H1 (cell line): ENCODE measurements at regions not wholly inside any gene's neighbourhood (a gene's known extent, or its start where the extent isn't known, plus 50 kb on each side); places are given as distances from the start of the nearest gene placed in this dataset.

ENCODE experiments used
- CTCF ChIA-PET: fragments of 300-600 bp; sonication (Branson Sonifier 250); formaldehyde crosslinking; loops from one replicate; lab custom pipeline; 2021; ENCODE audit not compliant: partially characterized antibody; lab: Charles Lee
- POLR2A ChIA-PET: fragments of 300-600 bp; sonication (Branson Sonifier 250); formaldehyde crosslinking; loops from one replicate; lab custom pipeline; 2021; ENCODE audit warnings: inconsistent platforms; ENCODE audit not compliant: partially characterized antibody; lab: Charles Lee
- DNase-seq, 2 experiments: peaks; one replicate each; pipeline versions ENCODE4 v3.0.0 to v3.0.0-alpha.2; 2010 to 2022; ENCODE audit warnings: low spot score in 2 of 2, low read depth in 1 of 2, mixed read lengths in 1 of 2
- FAIRE-seq: peaks from 2 replicates; lab custom pipeline; 2011; peaks lifted over from hg19 to GRCh38; lab: Jason Lieb, UNC
- H2AFZ ChIP-seq: 2 replicates; pipeline ENCODE4 v1.8.1; 2012; ENCODE audit warnings: low read length, inconsistent platforms
- H2AK5ac ChIP-seq: 2 replicates; pipeline ENCODE4 v1.6.1; 2013; ENCODE audit warnings: low read depth, low read length
- H2BK120ac ChIP-seq: replicated peaks from 2 replicates; pipeline ENCODE3; 2013; ENCODE audit warnings: low read depth, low read length, inconsistent platforms
- H2BK12ac ChIP-seq: 2 replicates; pipeline ENCODE4 v1.6.1; 2013; ENCODE audit warnings: low read depth, low read length
- H2BK15ac ChIP-seq: 2 replicates; pipeline ENCODE4 v1.6.1; 2013; ENCODE audit warnings: low read length
- H2BK20ac ChIP-seq: 2 replicates; pipeline ENCODE4 v1.6.1; 2013; ENCODE audit warnings: low read length
- H2BK5ac ChIP-seq: 2 replicates; pipeline ENCODE4 v1.6.1; 2013; ENCODE audit warnings: low read depth, low read length
- H3K14ac ChIP-seq: 2 replicates; pipeline ENCODE4 v1.6.1; 2013; ENCODE audit warnings: inconsistent platforms; ENCODE audit not compliant: insufficient read length
- H3K18ac ChIP-seq: 2 replicates; pipeline ENCODE4 v1.6.1; 2013; ENCODE audit warnings: low read length; ENCODE audit errors: extremely low read depth
- H3K23ac ChIP-seq: 2 replicates; pipeline ENCODE4 v1.6.1; 2013; ENCODE audit warnings: inconsistent platforms; ENCODE audit not compliant: insufficient read length
- H3K23me2 ChIP-seq: 2 replicates; pipeline ENCODE4 v1.6.1; 2013; ENCODE audit warnings: low read depth, low read length
- H3K27ac ChIP-seq: 2 replicates; pipeline ENCODE4 v1.6.1; 2011; ENCODE audit warnings: low read depth, low read length, inconsistent platforms
- H3K27me3 ChIP-seq, 4 experiments: replicated peaks in 1 of 4; 1 replicate in 1 of 4; 2 replicates in 3 of 4; pipeline versions ENCODE4 v1.6.1 to v1.8.1; 2011 to 2013; ENCODE audit warnings: low read length in 3 of 4, mild to moderate bottlenecking in 3 of 4, inconsistent platforms in 2 of 4, mixed read lengths in 2 of 4, moderate library complexity in 1 of 4; ENCODE audit not compliant: control insufficient read depth in 3 of 4, insufficient read depth in 3 of 4; ENCODE audit errors: extremely low read depth in 1 of 4
- H3K36me3 ChIP-seq, 4 experiments: 2 replicates each; pipeline versions ENCODE4 v1.6.1 to v1.8.1; 2011 to 2013; ENCODE audit warnings: mild to moderate bottlenecking in 4 of 4, low read length in 3 of 4, moderate library complexity in 2 of 4, control low read depth in 1 of 4, inconsistent platforms in 1 of 4; ENCODE audit not compliant: insufficient read depth in 4 of 4, control insufficient read depth in 2 of 4
- H3K4ac ChIP-seq: replicated peaks from 2 replicates; pipeline ENCODE3; 2013; ENCODE audit warnings: low read length, low read depth, mixed read lengths, inconsistent platforms; ENCODE audit not compliant: insufficient read length
- H3K4me1 ChIP-seq, 4 experiments: replicated peaks in 1 of 4; 1 replicate in 1 of 4; 2 replicates in 3 of 4; pipeline versions ENCODE4 v1.6.1 to v1.8.1; 2011 to 2013; ENCODE audit warnings: low read length in 3 of 4, inconsistent platforms in 2 of 4, mixed read lengths in 1 of 4; ENCODE audit not compliant: insufficient read depth in 4 of 4, control insufficient read depth in 3 of 4
- H3K4me2 ChIP-seq, 2 experiments: 2 replicates each; pipeline versions ENCODE4 v1.6.1 to v1.8.1; 2011 to 2013; ENCODE audit warnings: low read depth in 2 of 2, low read length in 2 of 2, control low read depth in 1 of 2, inconsistent platforms in 1 of 2, mild to moderate bottlenecking in 1 of 2; ENCODE audit not compliant: insufficient read depth in 1 of 2
- H3K4me3 ChIP-seq, 4 experiments: fragments of 200-600, 300-600 bp in 1 of 4; sonication (generic), shearing (Covaris generic), sonication (Bioruptor Twin) in 1 of 4; 2 replicates each; pipeline versions ENCODE4 v1.5.1 to v1.8.1; 2011 to 2016; ENCODE audit warnings: low read length in 4 of 4, low read depth in 3 of 4, control low read depth in 2 of 4, inconsistent platforms in 2 of 4, mild to moderate bottlenecking in 2 of 4, mixed read lengths in 1 of 4, moderate library complexity in 1 of 4; ENCODE audit not compliant: insufficient read depth in 2 of 4; ENCODE audit errors: extremely low read depth in 1 of 4
- H3K56ac ChIP-seq: replicated peaks from 2 replicates; pipeline ENCODE3; 2013; ENCODE audit warnings: low read depth, mild to moderate bottlenecking, mixed read lengths, low read length, inconsistent platforms; ENCODE audit not compliant: insufficient read length
- H3K79me1 ChIP-seq: 2 replicates; pipeline ENCODE4 v1.6.1; 2013; ENCODE audit warnings: low read depth, low read length, control low read depth
- H3K79me2 ChIP-seq, 2 experiments: 2 replicates each; pipeline versions ENCODE4 v1.6.1 to v1.8.1; 2012 to 2013; ENCODE audit warnings: low read length in 2 of 2, mild to moderate bottlenecking in 2 of 2, inconsistent platforms in 1 of 2; ENCODE audit not compliant: insufficient read depth in 2 of 2, control insufficient read depth in 1 of 2
- H3K9ac ChIP-seq, 4 experiments: replicated peaks in 1 of 4; 1 replicate in 1 of 4; 2 replicates in 3 of 4; pipeline versions ENCODE4 v1.6.1 to v1.8.1; 2011 to 2013; ENCODE audit warnings: low read depth in 3 of 4, low read length in 3 of 4, control low read depth in 2 of 4, mild to moderate bottlenecking in 2 of 4, moderate library complexity in 2 of 4, inconsistent platforms in 1 of 4; ENCODE audit errors: extremely low read depth in 1 of 4
- H3K9me3 ChIP-seq, 2 experiments: 2 replicates each; pipeline versions ENCODE4 v1.6.1 to v1.8.1; 2012 to 2013; ENCODE audit warnings: mild to moderate bottlenecking in 2 of 2, moderate library complexity in 2 of 2, control low read depth in 1 of 2, inconsistent platforms in 1 of 2, low read depth in 1 of 2, low read length in 1 of 2, mixed read lengths in 1 of 2; ENCODE audit not compliant: insufficient read depth in 2 of 2
- H4K20me1 ChIP-seq, 2 experiments: replicated peaks in 1 of 2; 2 replicates each; pipeline versions ENCODE3 to v1.8.1; 2011 to 2013; ENCODE audit warnings: inconsistent platforms in 2 of 2, low read length in 2 of 2, mild to moderate bottlenecking in 1 of 2; ENCODE audit not compliant: insufficient read depth in 2 of 2, control insufficient read depth in 1 of 2
- H4K5ac ChIP-seq: 2 replicates; pipeline ENCODE4 v1.6.1; 2013; ENCODE audit warnings: low read length, low read depth, mixed read lengths, inconsistent platforms; ENCODE audit not compliant: insufficient read length
- H4K8ac ChIP-seq: 2 replicates; pipeline ENCODE4 v1.8.0; 2013; ENCODE audit warnings: mild to moderate bottlenecking, moderate library complexity, low read length, inconsistent platforms; ENCODE audit not compliant: insufficient read depth; ENCODE audit errors: extremely low read depth
- H4K91ac ChIP-seq: replicated peaks from 2 replicates; pipeline ENCODE3; 2013; ENCODE audit warnings: low read length, mixed read lengths, inconsistent platforms; ENCODE audit not compliant: insufficient read length
- ATF3 ChIP-seq: IDR thresholded peaks from 2 replicates; pipeline ENCODE4 v1.6.1; 2011; ENCODE audit warnings: low read depth, mild to moderate bottlenecking, low read length; ENCODE audit not compliant: insufficient read depth
- BACH1 ChIP-seq: IDR thresholded peaks from 2 replicates; pipeline ENCODE4 v1.6.1; 2012; ENCODE audit warnings: low read length, improper control_type of control experiment
- CBX5 ChIP-seq: fragments of 300-800, 300-1000 bp; sonication (generic); IDR thresholded peaks from 2 replicates; pipeline ENCODE4 v1.7.1; 2016; ENCODE audit warnings: antibody characterized with exemption, low read length, low read depth
- FOSL1 ChIP-seq: IDR thresholded peaks from 2 replicates; pipeline ENCODE4 v1.6.1; 2011; ENCODE audit warnings: mild to moderate bottlenecking, low read depth, low read length, moderate library complexity; ENCODE audit not compliant: insufficient read depth
- JUN ChIP-seq: IDR thresholded peaks from 2 replicates; pipeline ENCODE4 v1.6.1; 2011; ENCODE audit warnings: low read depth, mild to moderate bottlenecking, improper control_type of control experiment, low read length
- TBP ChIP-seq: IDR thresholded peaks from 2 replicates; pipeline ENCODE4 v1.6.1; 2011; ENCODE audit warnings: low read depth, low read length, improper control_type of control experiment
- TCF12 ChIP-seq: IDR thresholded peaks from 2 replicates; pipeline ENCODE4 v1.6.1; 2011; ENCODE audit warnings: low read depth, mild to moderate bottlenecking, low read length

GRCh38 chr3:168974617-168975403 lies 688.7 kb downstream of the MECOM start:
- Histone ChIP-seq H3K4me3 (no peak overlapping the region), H3K4me1 (no peaks in the 10 kb centered on the region), H3K18ac (no peak overlapping the region), H4K91ac (no peak overlapping the region), H3K9ac (no peak overlapping the region), H4K5ac (no peak overlapping the region), H3K79me2 (no peaks in the 10 kb centered on the region), H3K79me1 (no peaks in the 10 kb centered on the region), H3K23me2 (no peaks in the 10 kb centered on the region), H3K36me3 (no peaks in the 10 kb centered on the region), H3K27me3 (no peaks in the 10 kb centered on the region), H2AFZ (peak overlapping the region; percentile 42), H3K14ac (no peak overlapping the region), H3K27ac (no peak overlapping the region), H2AK5ac (no peak overlapping the region), H3K56ac (no peak overlapping the region), H3K23ac (no peak overlapping the region), H3K4ac (no peak overlapping the region), H4K20me1 (no peaks in the 10 kb centered on the region), H2BK20ac (no peak overlapping the region), H4K8ac (no peak overlapping the region), H2BK15ac (no peak overlapping the region), H3K9me3 (no peaks in the 10 kb centered on the region), H2BK120ac (no peak overlapping the region), H2BK12ac (no peak overlapping the region), H3K4me2 (no peak overlapping the region), H2BK5ac (no peak overlapping the region)
- no peak for FAIRE-seq
- CTCF ChIA-PET, result interaction anchor here (0.6 to 1.1 kb wide), 3 partner anchors 19 to 24 kb away, joined by 3 read pairs; no protein-coding TSS in a partner anchor
- DNase-seq, result no peak
- POLR2A ChIA-PET, result no interaction called here
- TF ChIP-seq FOSL1 (no peak), ATF3 (no peak), TBP (no peak), CBX5 (no peak), TCF12 (no peak), JUN (no peak), BACH1 (no peak)
